HL-60 (cell line): ENCODE measurements at regions not wholly inside any gene's neighbourhood (a gene's known extent, or its start where the extent isn't known, plus 50 kb on each side); places are given as distances from the start of the nearest gene placed in this dataset.

Source experiments
- CTCF ChIP-seq: IDR thresholded peaks from one replicate; pipeline ENCODE4 v1.5.1; 2011; ENCODE audit warnings: low read length, control low read depth, inconsistent platforms; ENCODE audit not compliant: insufficient read depth
- POLR2AphosphoS5 ChIP-seq: IDR thresholded peaks from 2 replicates; pipeline ENCODE4 v1.6.1; 2012; ENCODE audit warnings: low read depth
- REST ChIP-seq: IDR thresholded peaks from 2 replicates; pipeline ENCODE4 v1.6.1; 2012; ENCODE audit warnings: low read depth; ENCODE audit not compliant: insufficient replicate concordance

- TF ChIP-seq CTCF (no peak), POLR2AphosphoS5 (no peak), REST (no peak)
Observed at GRCh38 chr3:67192466-67192865, 194.4 kb downstream of the KBTBD8 start.
